ENCODE measurements at regions not wholly inside any gene's neighbourhood (a gene's known extent, or its start where the extent isn't known, plus 50 kb on each side); places are given as distances from the start of the nearest gene placed in this dataset.

- TF ChIP-seq EZH2phosphoT487 (IDR thresholded peaks at IDR 0.05; ENCODE audit: borderline replicate concordance) = no peak
- TF ChIP-seq ATF3 (IDR thresholded peaks at IDR 0.05) = no peak
- TF ChIP-seq EZH2 (IDR thresholded peaks at IDR 0.05) = no peak
Measured at GRCh38 chr2:242056785-242057184, 187.3 kb downstream of the RTP5 start (continued).

GRCh38 chr2:242057379-242058040 is 188.0 kb downstream of the RTP5 start:
- no TSS peak for BruUV-seq (replicated peaks)
- Histone ChIP-seq H3K27ac (ENCODE audit: low read depth, low read length) (no peak overlapping the region), H3K27me3 (ENCODE audit: insufficient read depth, low read length) (peaks cover 7% of the 10 kb centered on the region; the same call in 1 of the 2 replicates), H3K9me3 (ENCODE audit: control insufficient read depth in 1 of 2, insufficient read depth in 1 of 2, low read depth in 1 of 2, low read length in 2 of 2) (peaks cover 0 to 3% of the 10 kb centered on the region in 2 experiments; a peak in 1 of 4 replicates), H3K4me1 (ENCODE audit: control insufficient read depth in 1 of 2, insufficient read depth in 2 of 2, low read length in 2 of 2) (no peaks in the 10 kb centered on the region), H3K79me2 (ENCODE audit: insufficient read depth, low read length) (no peaks in the 10 kb centered on the region), H4K20me1 (ENCODE audit: insufficient read depth) (no peaks in the 10 kb centered on the region), H3K36me3 (ENCODE audit: control insufficient read depth in 1 of 2, insufficient read depth in 2 of 2, low read length in 2 of 2) (no peaks in the 10 kb centered on the region), H3K9me2 (ENCODE audit: insufficient read depth) (no peaks in the 10 kb centered on the region), H3K4me3 (replicated peaks in 1 of 2; ENCODE audit: low read depth in 1 of 2, low read length in 2 of 2) (no peak overlapping the region), H2AFZ (ENCODE audit: low read depth, low read length, poor library complexity, severe bottlenecking) (no peak overlapping the region), H3K4me2 (ENCODE audit: low read length) (no peak overlapping the region), H3K9ac (ENCODE audit: low read length) (no peak overlapping the region)
- intact Hi-C loops (cut with micrococcal nuclease) = no loop called here
- POLR2A ChIA-PET = no interaction called here
- RAD21 ChIA-PET (ENCODE audit: low non-redundant PET in 1 of 2, low total read pairs in 2 of 2, uncharacterized antibody in 2 of 2, unreplicated experiment in 2 of 2) = no interaction called here
- no peak for DNase-seq (ENCODE audit: low read depth, low spot score)
- CTCF ChIA-PET = no interaction called here
- ATAC-seq = no peak
- TF ChIP-seq ZBTB33 (IDR thresholded peaks at IDR 0.05; ENCODE audit: extremely low read depth, insufficient replicate concordance, low read length) (no peak), REST (IDR thresholded peaks at IDR 0.05; ENCODE audit: low read depth) (no peak), SP1 (IDR thresholded peaks at IDR 0.05; ENCODE audit: low read depth) (no peak), FOSL1 (IDR thresholded peaks at IDR 0.05; ENCODE audit: low read depth) (no peak), RAD21 (IDR thresholded peaks at IDR 0.05; ENCODE audit: low read depth) (no peak), TCF7L2 (IDR thresholded peaks at IDR 0.05; ENCODE audit: borderline replicate concordance, extremely low read depth, insufficient read depth, insufficient read length) (no peak), ATF3 (IDR thresholded peaks at IDR 0.05) (no peak), ELF1 (IDR thresholded peaks at IDR 0.05; ENCODE audit: borderline replicate concordance, low read depth) (no peak), ZNF274 (IDR thresholded peaks at IDR 0.05; ENCODE audit: low read depth, low read length) (no peak), CBX3 (IDR thresholded peaks at IDR 0.05; ENCODE audit: low read depth) (no peak), CEBPB (IDR thresholded peaks at IDR 0.05; ENCODE audit: low read depth) (no peak), POLR2AphosphoS5 (IDR thresholded peaks at IDR 0.05; ENCODE audit: low read depth, low read length) (no peak), SIN3A (IDR thresholded peaks at IDR 0.05; ENCODE audit: low read depth) (no peak), EZH2phosphoT487 (IDR thresholded peaks at IDR 0.05; ENCODE audit: borderline replicate concordance) (no peak), EGR1 (IDR thresholded peaks at IDR 0.05; ENCODE audit: low read depth) (no peak), SRF (IDR thresholded peaks at IDR 0.05; ENCODE audit: low read depth) (no peak), POLR2A (IDR thresholded peaks at IDR 0.05; ENCODE audit: borderline replicate concordance, extremely low read depth, insufficient read depth, insufficient read length) (no peak), EZH2 (IDR thresholded peaks at IDR 0.05) (no peak), MAX (IDR thresholded peaks at IDR 0.05) (no peak)
